ENCODE measurements at regions not wholly inside any gene's neighbourhood (a gene's known extent, or its start where the extent isn't known, plus 50 kb on each side); places are given as distances from the start of the nearest gene placed in this dataset.

GRCh38 chr12:91367234-91367849 is 184.7 kb upstream of the DCN start:
- Mint-ChIP-seq H3K27ac (no peak overlapping the region), H3K27me3 (ENCODE audit: insufficient read depth) (peaks cover 13% of the 10 kb centered on the region), H3K9me3 (no peaks in the 10 kb centered on the region), H3K36me3 (ENCODE audit: low read depth) (no peaks in the 10 kb centered on the region), H3K4me3 (no peak overlapping the region), H3K4me1 (ENCODE audit: low read depth) (peaks cover 2% of the 10 kb centered on the region)
- intact Hi-C loops (cut with micrococcal nuclease), result no loop called here
- DNase-seq (ENCODE audit: low spot score), result no peak

GRCh38 chr12:91364471-91365184 is 182.0 kb upstream of the DCN start:
- DNase-seq (ENCODE audit: low spot score), result no peak
- Mint-ChIP-seq H3K9me3 (no peaks in the 10 kb centered on the region), H3K27me3 (ENCODE audit: insufficient read depth) (peaks cover 11% of the 10 kb centered on the region), H3K27ac (no peak overlapping the region), H3K36me3 (ENCODE audit: low read depth) (no peaks in the 10 kb centered on the region), H3K4me1 (ENCODE audit: low read depth) (peaks cover 5% of the 10 kb centered on the region), H3K4me3 (no peak overlapping the region)
- intact Hi-C loops (cut with micrococcal nuclease), result loop anchor here (5.0 kb wide), 1 partner anchor 1208 kb away; no protein-coding TSS in a partner anchor

- H3K27me3 Mint-ChIP-seq (ENCODE audit: insufficient read depth), result peaks cover 9% of the 10 kb centered on the region
- no peak overlapping the region for H3K27ac Mint-ChIP-seq
- no peaks in the 10 kb centered on the region for H3K36me3 Mint-ChIP-seq (ENCODE audit: low read depth)
- no peaks in the 10 kb centered on the region for H3K9me3 Mint-ChIP-seq
- no peak for DNase-seq (ENCODE audit: low spot score)
- intact Hi-C loops (cut with micrococcal nuclease), result loop anchor here (1.0 to 5.0 kb wide), 2 partner anchors 1210 to 1288 kb away; no protein-coding TSS in a partner anchor
- no peak overlapping the region for H3K4me3 Mint-ChIP-seq
- H3K4me1 Mint-ChIP-seq (ENCODE audit: low read depth), result peaks cover 5% of the 10 kb centered on the region
These were observed 179.2 kb upstream of the DCN start for GRCh38 chr12:91361864-91362263.

GRCh38 chr12:91357381-91357780 is 174.8 kb upstream of the DCN start:
- DNase-seq (ENCODE audit: low spot score), result no peak
- Mint-ChIP-seq H3K27me3 (ENCODE audit: insufficient read depth) (peaks cover 16% of the 10 kb centered on the region), H3K4me3 (no peak overlapping the region), H3K9me3 (no peaks in the 10 kb centered on the region), H3K4me1 (ENCODE audit: low read depth) (peaks cover 4% of the 10 kb centered on the region), H3K36me3 (ENCODE audit: low read depth) (no peaks in the 10 kb centered on the region), H3K27ac (no peak overlapping the region)
- intact Hi-C loops (cut with micrococcal nuclease), result loop anchor here (2.0 kb wide), 1 partner anchor 43 kb away; no protein-coding TSS in a partner anchor

- no peak overlapping the region for H3K4me3 Mint-ChIP-seq
- no peaks in the 10 kb centered on the region for H3K9me3 Mint-ChIP-seq
- no peak overlapping the region for H3K27ac Mint-ChIP-seq
- no peaks in the 10 kb centered on the region for H3K36me3 Mint-ChIP-seq (ENCODE audit: low read depth)
- DNase-seq (ENCODE audit: low spot score), result no peak
- peaks cover 18% of the 10 kb centered on the region for H3K27me3 Mint-ChIP-seq (ENCODE audit: insufficient read depth)
- intact Hi-C loops (cut with micrococcal nuclease), result loop anchor here (2.0 kb wide), 1 partner anchor 44 kb away; no protein-coding TSS in a partner anchor
- no peaks in the 10 kb centered on the region for H3K4me1 Mint-ChIP-seq (ENCODE audit: low read depth)
These were observed 173.8 kb upstream of the DCN start for GRCh38 chr12:91356405-91356804.

GRCh38 chr12:91355150-91356006 is 172.8 kb upstream of the DCN start:
- H3K27me3 Mint-ChIP-seq (ENCODE audit: insufficient read depth), result peaks cover 19% of the 10 kb centered on the region
- no peaks in the 10 kb centered on the region for H3K36me3 Mint-ChIP-seq (ENCODE audit: low read depth)
- DNase-seq (ENCODE audit: low spot score), result no peak
- no peaks in the 10 kb centered on the region for H3K9me3 Mint-ChIP-seq
- H3K4me3 Mint-ChIP-seq, result no peak overlapping the region
- no peak overlapping the region for H3K27ac Mint-ChIP-seq
- intact Hi-C loops (cut with micrococcal nuclease), result loop anchor here (2.0 kb wide), 1 partner anchor 45 kb away; no protein-coding TSS in a partner anchor
- H3K4me1 Mint-ChIP-seq (ENCODE audit: low read depth), result no peaks in the 10 kb centered on the region

- intact Hi-C loops (cut with micrococcal nuclease), result no loop called here
- no peak for DNase-seq (ENCODE audit: low spot score)
- Mint-ChIP-seq H3K27ac (no peak overlapping the region), H3K27me3 (ENCODE audit: insufficient read depth) (peaks cover 22% of the 10 kb centered on the region), H3K4me3 (no peak overlapping the region), H3K36me3 (ENCODE audit: low read depth) (no peaks in the 10 kb centered on the region), H3K4me1 (ENCODE audit: low read depth) (no peaks in the 10 kb centered on the region), H3K9me3 (no peaks in the 10 kb centered on the region)
These were observed 170.6 kb upstream of the DCN start for GRCh38 chr12:91353266-91353665.

- no peak overlapping the region for H3K27ac Mint-ChIP-seq
- peaks cover 8% of the 10 kb centered on the region for H3K27me3 Mint-ChIP-seq (ENCODE audit: insufficient read depth)
- no peak for DNase-seq (ENCODE audit: low spot score)
- no peaks in the 10 kb centered on the region for H3K4me1 Mint-ChIP-seq (ENCODE audit: low read depth)
- no peaks in the 10 kb centered on the region for H3K9me3 Mint-ChIP-seq
- intact Hi-C loops (cut with micrococcal nuclease), result no loop called here
- no peak overlapping the region for H3K4me3 Mint-ChIP-seq
- H3K36me3 Mint-ChIP-seq (ENCODE audit: low read depth), result no peaks in the 10 kb centered on the region
These were observed 166.9 kb upstream of the DCN start for GRCh38 chr12:91349476-91349875.

- H3K36me3 Mint-ChIP-seq (ENCODE audit: low read depth), result no peaks in the 10 kb centered on the region
- no peak overlapping the region for H3K27ac Mint-ChIP-seq
- peaks cover 11% of the 10 kb centered on the region for H3K27me3 Mint-ChIP-seq (ENCODE audit: insufficient read depth)
- no peaks in the 10 kb centered on the region for H3K4me1 Mint-ChIP-seq (ENCODE audit: low read depth)
- H3K9me3 Mint-ChIP-seq, result no peaks in the 10 kb centered on the region
- no peak for DNase-seq (ENCODE audit: low spot score)
- H3K4me3 Mint-ChIP-seq, result no peak overlapping the region
- intact Hi-C loops (cut with micrococcal nuclease), result no loop called here
These were observed 165.0 kb upstream of the DCN start for GRCh38 chr12:91347481-91348214.

- Mint-ChIP-seq H3K4me1 (ENCODE audit: low read depth) (no peaks in the 10 kb centered on the region), H3K27ac (no peak overlapping the region), H3K9me3 (no peaks in the 10 kb centered on the region), H3K36me3 (ENCODE audit: low read depth) (no peaks in the 10 kb centered on the region), H3K27me3 (ENCODE audit: insufficient read depth) (peaks cover 11% of the 10 kb centered on the region), H3K4me3 (no peak overlapping the region)
- intact Hi-C loops (cut with micrococcal nuclease), result no loop called here
- DNase-seq (ENCODE audit: low spot score), result no peak
These were observed 164.2 kb upstream of the DCN start for GRCh38 chr12:91346827-91347226.

- Mint-ChIP-seq H3K36me3 (ENCODE audit: low read depth) (no peaks in the 10 kb centered on the region), H3K4me1 (ENCODE audit: low read depth) (no peaks in the 10 kb centered on the region), H3K9me3 (no peaks in the 10 kb centered on the region), H3K4me3 (no peak overlapping the region), H3K27me3 (ENCODE audit: insufficient read depth) (peaks cover 12% of the 10 kb centered on the region), H3K27ac (no peak overlapping the region)
- DNase-seq (ENCODE audit: low spot score), result no peak
- intact Hi-C loops (cut with micrococcal nuclease), result no loop called here
These were observed 161.8 kb upstream of the DCN start for GRCh38 chr12:91344408-91344807.

GRCh38 chr12:91343010-91343409 is 160.4 kb upstream of the DCN start:
- no peak overlapping the region for H3K27ac Mint-ChIP-seq
- H3K4me1 Mint-ChIP-seq (ENCODE audit: low read depth), result no peaks in the 10 kb centered on the region
- H3K27me3 Mint-ChIP-seq (ENCODE audit: insufficient read depth), result peaks cover 10% of the 10 kb centered on the region
- H3K9me3 Mint-ChIP-seq, result no peaks in the 10 kb centered on the region
- intact Hi-C loops (cut with micrococcal nuclease), result no loop called here
- DNase-seq (ENCODE audit: low spot score), result no peak
- H3K4me3 Mint-ChIP-seq, result no peak overlapping the region
- H3K36me3 Mint-ChIP-seq (ENCODE audit: low read depth), result no peaks in the 10 kb centered on the region

Data from activated T-helper 1 cell treated with anti-CD3 and anti-CD28 coated beads, Interleukin-12 subunit alpha, Interleukin-12 subunit beta, Interleukin-2, Interleukin-4 antibody, amounts not matched to agents 30 ng/mL and 10 ng/mL and 1 ng/mL, durations not matched to agents 14 hours and 24 hours and 36 hours (primary cell).